ENCODE measurements at regions not wholly inside any gene's neighbourhood (a gene's known extent, or its start where the extent isn't known, plus 50 kb on each side); places are given as distances from the start of the nearest gene placed in this dataset.

DNA sequence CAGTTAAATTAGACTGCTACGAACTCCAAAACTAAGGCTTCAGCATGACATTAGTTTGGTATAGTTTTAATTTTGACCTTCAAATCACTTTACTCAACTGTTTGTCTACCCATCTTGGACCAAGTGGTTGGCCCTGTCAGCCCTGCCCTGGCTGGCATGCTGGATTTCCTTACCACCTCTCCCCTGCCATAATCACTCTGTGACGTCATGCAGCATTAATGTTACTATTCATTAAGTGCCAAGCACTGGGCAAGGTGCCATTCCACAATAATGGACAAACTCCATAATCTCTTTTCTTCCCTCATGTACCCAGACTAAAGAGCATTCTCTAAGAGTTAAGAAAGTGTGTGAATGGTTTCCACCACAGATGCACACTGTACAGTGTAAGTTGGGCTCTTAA lies 277.0 kb upstream of the INTU start:
- TF ChIP-seq, protein P1, sequence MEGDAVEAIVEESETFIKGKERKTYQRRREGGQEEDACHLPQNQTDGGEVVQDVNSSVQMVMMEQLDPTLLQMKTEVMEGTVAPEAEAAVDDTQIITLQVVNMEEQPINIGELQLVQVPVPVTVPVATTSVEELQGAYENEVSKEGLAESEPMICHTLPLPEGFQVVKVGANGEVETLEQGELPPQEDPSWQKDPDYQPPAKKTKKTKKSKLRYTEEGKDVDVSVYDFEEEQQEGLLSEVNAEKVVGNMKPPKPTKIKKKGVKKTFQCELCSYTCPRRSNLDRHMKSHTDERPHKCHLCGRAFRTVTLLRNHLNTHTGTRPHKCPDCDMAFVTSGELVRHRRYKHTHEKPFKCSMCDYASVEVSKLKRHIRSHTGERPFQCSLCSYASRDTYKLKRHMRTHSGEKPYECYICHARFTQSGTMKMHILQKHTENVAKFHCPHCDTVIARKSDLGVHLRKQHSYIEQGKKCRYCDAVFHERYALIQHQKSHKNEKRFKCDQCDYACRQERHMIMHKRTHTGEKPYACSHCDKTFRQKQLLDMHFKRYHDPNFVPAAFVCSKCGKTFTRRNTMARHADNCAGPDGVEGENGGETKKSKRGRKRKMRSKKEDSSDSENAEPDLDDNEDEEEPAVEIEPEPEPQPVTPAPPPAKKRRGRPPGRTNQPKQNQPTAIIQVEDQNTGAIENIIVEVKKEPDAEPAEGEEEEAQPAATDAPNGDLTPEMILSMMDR (IDR thresholded peaks at IDR 0.05), result no peak
- TF ChIP-seq POLR2A (IDR thresholded peaks at IDR 0.05), result no peak
